Panc1 (cell line): ENCODE measurements at regions not wholly inside any gene's neighbourhood (a gene's known extent, or its start where the extent isn't known, plus 50 kb on each side); places are given as distances from the start of the nearest gene placed in this dataset.

Experiments
- ATAC-seq: fragments of 200-7000 bp; cut with Tn5 transposase; 2 replicates; pipeline ENCODE4 v1.9.1; 2020; ENCODE audit warnings: mild to moderate bottlenecking, moderate library complexity
- BruUV-seq: library from RNA; stranded (reverse); fragments of 400-500 nt; replicated peaks from 2 replicates; lab custom pipeline; 2021; lab: Mats Ljungman, UMichigan
- CTCF ChIA-PET: fragments of 300-600 bp; sonication (Branson Sonifier 250); formaldehyde crosslinking; loops from one replicate; lab custom pipeline; 2022; ENCODE audit warnings: antibody characterized with exemption; lab: Charles Lee
- POLR2A ChIA-PET: fragments of 300-600 bp; sonication (Branson Sonifier 250); formaldehyde crosslinking; loops from one replicate; lab custom pipeline; 2022; ENCODE audit warnings: antibody characterized with exemption; lab: Charles Lee
- DNase-seq: peaks from one replicate; pipeline ENCODE4 v3.0.0-alpha.2; 2010; ENCODE audit warnings: low read depth, low spot score
- H3K27ac ChIP-seq: 2 replicates; pipeline ENCODE4 v1.5.1; 2011; ENCODE audit warnings: mild to moderate bottlenecking, low read length, inconsistent platforms
- H3K27me3 ChIP-seq: fragments of 200-500 bp; sonication (Bioruptor generic); 2 replicates; pipeline ENCODE4 v1.6.0; 2014; ENCODE audit warnings: low read length, inconsistent platforms; ENCODE audit not compliant: control insufficient read depth, insufficient read depth
- H3K36me3 ChIP-seq: fragments of 200-500 bp; sonication (Bioruptor generic); 2 replicates; pipeline ENCODE4 v1.5.1; 2014; ENCODE audit warnings: inconsistent platforms, mild to moderate bottlenecking, low read length, moderate library complexity; ENCODE audit not compliant: control insufficient read depth, insufficient read depth
- H3K4me1 ChIP-seq: 2 replicates; pipeline ENCODE4 v1.5.1; 2011; ENCODE audit warnings: inconsistent platforms, mild to moderate bottlenecking, low read length, moderate library complexity; ENCODE audit not compliant: control insufficient read depth, insufficient read depth
- H3K4me3 ChIP-seq, 2 experiments: 2 replicates each; pipeline ENCODE4 v1.5.1; 2011 to 2012; ENCODE audit warnings: low read depth in 2 of 2, low read length in 2 of 2, mild to moderate bottlenecking in 2 of 2, inconsistent platforms in 1 of 2, moderate library complexity in 1 of 2
- H3K9me3 ChIP-seq: fragments of 200-500 bp; sonication (Bioruptor generic); 2 replicates; pipeline ENCODE4 v1.5.1; 2014; ENCODE audit warnings: low read depth, mild to moderate bottlenecking, inconsistent platforms, low read length, moderate library complexity; ENCODE audit not compliant: control insufficient read depth, insufficient read depth
- POLR2AphosphoS5 ChIP-seq: IDR thresholded peaks from 2 replicates; pipeline ENCODE4 v1.6.1; 2012; ENCODE audit warnings: mild to moderate bottlenecking, low read depth, low read length, moderate library complexity
- SIN3A ChIP-seq: IDR thresholded peaks from 2 replicates; pipeline ENCODE4 v1.6.1; 2012; ENCODE audit warnings: low read depth, mild to moderate bottlenecking, low read length, moderate library complexity, borderline replicate concordance; ENCODE audit not compliant: insufficient read depth
- TCF7L2 ChIP-seq: IDR thresholded peaks from 2 replicates; pipeline ENCODE4 v1.6.1; 2011; ENCODE audit warnings: mild to moderate bottlenecking, low read depth, low read length, inconsistent platforms
- in situ Hi-C: cut with HindIII; loops from 2 replicates; pipeline ENCODE4 v1.10.0; 2016; ENCODE audit warnings: low sequenced_read_pairs, low pct_unique_long_range_greater_than_20kb
- intact Hi-C: fragments of 100-400 bp; cut with micrococcal nuclease; formaldehyde crosslinking; loops from one replicate; pipeline ENCODE4 v1.10.0; 2022; ENCODE audit not compliant: unreplicated experiment
- TF ChIP-seq, protein P1 (sequence below), 2 experiments: IDR thresholded peaks; 2 replicates each; pipeline ENCODE4 v1.6.1; 2011 to 2012; ENCODE audit warnings: low read depth in 2 of 2, control low read depth in 1 of 2, low read length in 1 of 2, mild to moderate bottlenecking in 1 of 2, moderate library complexity in 1 of 2; ENCODE audit not compliant: insufficient read depth in 1 of 2
- TF ChIP-seq, protein P2 (sequence below): fragments of 450-650 bp; IDR thresholded peaks from 2 replicates; pipeline ENCODE4 v1.5.1; 2017; ENCODE audit warnings: mild to moderate bottlenecking

DNA sequence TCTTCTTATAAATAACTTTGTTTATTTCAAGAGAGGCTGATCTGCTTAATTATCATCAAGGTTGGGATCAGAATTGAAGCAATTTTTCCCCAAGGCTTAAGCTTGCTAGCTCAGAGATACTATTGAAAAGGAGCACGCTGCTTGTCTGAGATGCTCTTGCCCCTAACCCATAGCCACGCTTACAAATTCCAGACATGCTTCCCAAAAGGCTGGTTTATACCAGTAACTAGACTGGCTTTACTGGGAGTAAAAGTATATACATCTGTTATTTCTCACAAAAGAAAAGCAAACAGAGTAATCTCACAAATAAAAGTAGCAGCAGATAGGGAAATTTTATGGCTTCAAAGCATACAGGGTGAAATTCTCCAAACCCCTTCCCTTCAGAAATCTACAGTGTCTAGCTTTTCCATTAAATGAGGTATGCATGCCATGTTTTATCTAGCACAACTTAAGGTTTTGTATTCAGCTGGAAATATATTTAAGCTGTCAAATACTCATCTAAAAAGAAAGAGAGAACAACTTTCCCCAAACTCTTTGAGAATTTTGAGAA lies 163.2 kb upstream of the TRPC7 start:
- Histone ChIP-seq H3K4me1 (no peaks in the 10 kb centered on the region), H3K36me3 (no peaks in the 10 kb centered on the region; the same call in 1 of the 2 replicates), H3K4me3 (no peak overlapping the region), H3K9me3 (no peaks in the 10 kb centered on the region), H3K27ac (no peak overlapping the region), H3K27me3 (no peaks in the 10 kb centered on the region)
- intact Hi-C loops = no loop called here
- ChIA-PET CTCF (no interaction called here), POLR2A (no interaction called here)
- no peak for TF ChIP-seq POLR2AphosphoS5
- TF ChIP-seq, protein P1, sequence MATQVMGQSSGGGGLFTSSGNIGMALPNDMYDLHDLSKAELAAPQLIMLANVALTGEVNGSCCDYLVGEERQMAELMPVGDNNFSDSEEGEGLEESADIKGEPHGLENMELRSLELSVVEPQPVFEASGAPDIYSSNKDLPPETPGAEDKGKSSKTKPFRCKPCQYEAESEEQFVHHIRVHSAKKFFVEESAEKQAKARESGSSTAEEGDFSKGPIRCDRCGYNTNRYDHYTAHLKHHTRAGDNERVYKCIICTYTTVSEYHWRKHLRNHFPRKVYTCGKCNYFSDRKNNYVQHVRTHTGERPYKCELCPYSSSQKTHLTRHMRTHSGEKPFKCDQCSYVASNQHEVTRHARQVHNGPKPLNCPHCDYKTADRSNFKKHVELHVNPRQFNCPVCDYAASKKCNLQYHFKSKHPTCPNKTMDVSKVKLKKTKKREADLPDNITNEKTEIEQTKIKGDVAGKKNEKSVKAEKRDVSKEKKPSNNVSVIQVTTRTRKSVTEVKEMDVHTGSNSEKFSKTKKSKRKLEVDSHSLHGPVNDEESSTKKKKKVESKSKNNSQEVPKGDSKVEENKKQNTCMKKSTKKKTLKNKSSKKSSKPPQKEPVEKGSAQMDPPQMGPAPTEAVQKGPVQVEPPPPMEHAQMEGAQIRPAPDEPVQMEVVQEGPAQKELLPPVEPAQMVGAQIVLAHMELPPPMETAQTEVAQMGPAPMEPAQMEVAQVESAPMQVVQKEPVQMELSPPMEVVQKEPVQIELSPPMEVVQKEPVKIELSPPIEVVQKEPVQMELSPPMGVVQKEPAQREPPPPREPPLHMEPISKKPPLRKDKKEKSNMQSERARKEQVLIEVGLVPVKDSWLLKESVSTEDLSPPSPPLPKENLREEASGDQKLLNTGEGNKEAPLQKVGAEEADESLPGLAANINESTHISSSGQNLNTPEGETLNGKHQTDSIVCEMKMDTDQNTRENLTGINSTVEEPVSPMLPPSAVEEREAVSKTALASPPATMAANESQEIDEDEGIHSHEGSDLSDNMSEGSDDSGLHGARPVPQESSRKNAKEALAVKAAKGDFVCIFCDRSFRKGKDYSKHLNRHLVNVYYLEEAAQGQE (IDR thresholded peaks at IDR 0.05; ENCODE audit: insufficient read depth in 1 of 2, low read depth in 2 of 2, low read length in 1 of 2) = no peak
- TF ChIP-seq SIN3A = no peak
- TF ChIP-seq TCF7L2 = no peak
- TF ChIP-seq, protein P2, sequence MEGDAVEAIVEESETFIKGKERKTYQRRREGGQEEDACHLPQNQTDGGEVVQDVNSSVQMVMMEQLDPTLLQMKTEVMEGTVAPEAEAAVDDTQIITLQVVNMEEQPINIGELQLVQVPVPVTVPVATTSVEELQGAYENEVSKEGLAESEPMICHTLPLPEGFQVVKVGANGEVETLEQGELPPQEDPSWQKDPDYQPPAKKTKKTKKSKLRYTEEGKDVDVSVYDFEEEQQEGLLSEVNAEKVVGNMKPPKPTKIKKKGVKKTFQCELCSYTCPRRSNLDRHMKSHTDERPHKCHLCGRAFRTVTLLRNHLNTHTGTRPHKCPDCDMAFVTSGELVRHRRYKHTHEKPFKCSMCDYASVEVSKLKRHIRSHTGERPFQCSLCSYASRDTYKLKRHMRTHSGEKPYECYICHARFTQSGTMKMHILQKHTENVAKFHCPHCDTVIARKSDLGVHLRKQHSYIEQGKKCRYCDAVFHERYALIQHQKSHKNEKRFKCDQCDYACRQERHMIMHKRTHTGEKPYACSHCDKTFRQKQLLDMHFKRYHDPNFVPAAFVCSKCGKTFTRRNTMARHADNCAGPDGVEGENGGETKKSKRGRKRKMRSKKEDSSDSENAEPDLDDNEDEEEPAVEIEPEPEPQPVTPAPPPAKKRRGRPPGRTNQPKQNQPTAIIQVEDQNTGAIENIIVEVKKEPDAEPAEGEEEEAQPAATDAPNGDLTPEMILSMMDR = no peak
- DNase-seq (no peak), ATAC-seq (no peak)
- no TSS peak for BruUV-seq
- in situ Hi-C loops = no loop called here

DNA sequence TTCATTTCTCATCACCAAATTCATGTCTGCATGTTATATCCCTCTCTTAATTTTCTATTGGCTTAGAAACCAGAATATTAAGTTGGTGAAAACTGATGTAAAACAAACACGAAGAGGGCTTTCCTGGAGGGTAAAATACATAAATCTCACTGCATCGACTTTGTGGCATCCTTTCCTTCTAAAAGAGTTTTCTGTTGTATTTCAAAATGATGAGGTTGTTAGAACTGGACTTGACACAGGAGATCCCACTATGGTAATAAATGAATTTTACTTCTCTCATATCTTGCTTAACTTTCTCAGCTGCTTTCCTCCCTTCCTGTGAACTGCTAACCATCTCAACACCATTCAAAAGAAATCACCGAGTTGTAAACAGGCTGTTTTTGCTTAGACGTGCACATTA lies 162.0 kb upstream of the TRPC7 start:
- Histone ChIP-seq H3K9me3 (no peaks in the 10 kb centered on the region), H3K36me3 (no peaks in the 10 kb centered on the region; the same call in 1 of the 2 replicates), H3K27me3 (no peaks in the 10 kb centered on the region), H3K4me3 (no peak overlapping the region), H3K4me1 (no peaks in the 10 kb centered on the region; the same call in 1 of the 2 replicates), H3K27ac (no peak overlapping the region)
- CTCF ChIA-PET = no interaction called here
- in situ Hi-C loops = no loop called here
- TF ChIP-seq, protein P2 = no peak
- TF ChIP-seq POLR2AphosphoS5 (no peak), SIN3A (no peak), TCF7L2 (no peak)
- TF ChIP-seq, protein P1 (IDR thresholded peaks at IDR 0.05; ENCODE audit: insufficient read depth in 1 of 2, low read depth in 2 of 2, low read length in 1 of 2) = no peak
- DNase-seq (no peak), ATAC-seq (no peak)
- BruUV-seq = no TSS peak
- intact Hi-C loops = no loop called here
- POLR2A ChIA-PET = no interaction called here
